Hematopoietic multipotent progenitor cell treated with erythropoietin and hydrocortisone succinate and interleukin-3 and kit ligand, for 6 days (in vitro differentiated cells): ENCODE measurements at regions not wholly inside any gene's neighbourhood (a gene's known extent, or its start where the extent isn't known, plus 50 kb on each side); places are given as distances from the start of the nearest gene placed in this dataset.
"Not testable (repeated sequence)": the region's sequence is repeated elsewhere in the genome, so short reads cannot be mapped to it uniquely, and the experiment has no call there.

Source experiments
- DNase-seq: peaks from one replicate; pipeline ENCODE4 v3.0.0-alpha.2; 2015

- no peak for DNase-seq
Observed at GRCh38 chr16:59665618-59666220, 931.6 kb upstream of the GOT2 start.

DNA sequence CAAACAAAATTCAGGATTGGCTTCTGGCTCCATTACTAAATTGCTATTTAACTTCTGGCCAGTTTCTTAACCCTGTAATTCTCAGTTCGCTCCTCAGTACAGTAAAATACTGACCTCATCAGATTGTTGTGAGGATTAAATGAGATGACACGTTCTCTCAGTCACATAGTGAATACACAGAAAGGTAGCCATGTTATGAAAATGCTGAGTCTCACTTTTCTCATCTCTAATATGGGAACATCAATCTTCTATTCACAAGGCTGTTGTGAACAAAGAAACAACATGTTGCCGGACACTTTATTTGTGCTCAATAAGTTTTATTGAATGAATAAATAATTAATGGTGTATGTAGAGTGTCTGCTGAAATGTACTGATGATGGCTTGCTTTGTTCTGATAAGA lies 924.5 kb upstream of the GOT2 start:
- DNase-seq, result no peak

- DNase-seq, result no peak
Observed at GRCh38 chr16:59655031-59655430, 920.9 kb upstream of the GOT2 start.

- DNase-seq, result no peak
Observed at GRCh38 chr16:59654455-59654854, 920.3 kb upstream of the GOT2 start.

DNA sequence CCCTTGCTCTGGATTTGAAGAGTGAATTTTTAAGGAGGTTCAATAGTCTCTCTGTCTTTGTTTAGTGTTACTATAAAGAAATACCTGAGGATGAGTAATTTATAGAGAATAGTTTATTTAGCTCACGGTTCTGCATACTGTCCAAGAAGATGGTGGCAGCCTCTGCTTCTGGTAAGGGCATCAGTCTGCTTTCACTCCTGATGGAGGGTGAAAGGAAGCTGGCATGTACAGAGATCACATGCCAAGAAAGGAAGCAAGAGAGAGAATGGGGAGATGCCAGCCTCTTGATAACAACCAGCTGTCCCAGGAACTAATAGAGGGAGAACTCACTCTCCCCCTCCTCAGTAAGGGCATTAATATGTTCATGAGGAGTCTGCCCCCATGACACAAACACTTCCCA lies 917.5 kb upstream of the GOT2 start:
- no peak for DNase-seq

DNA sequence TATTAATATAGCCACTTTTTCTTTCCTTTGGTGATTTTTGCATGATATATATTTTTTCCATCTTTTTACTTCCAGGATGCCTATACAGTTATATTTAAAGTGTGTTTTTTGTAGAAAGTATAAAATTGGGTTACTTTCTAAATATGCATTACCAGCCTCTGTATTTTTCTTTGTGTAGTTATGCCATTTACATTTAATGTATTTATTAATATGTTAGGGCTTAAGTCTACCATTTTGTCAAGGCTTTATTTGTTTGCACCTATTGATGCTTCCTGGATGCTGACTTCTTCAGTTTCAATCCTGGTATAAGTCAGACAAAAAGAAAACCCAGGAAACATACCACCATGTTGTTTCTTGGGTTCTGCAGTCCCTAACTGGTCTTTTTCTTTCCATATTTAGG lies 911.1 kb upstream of the GOT2 start:
- no peak for DNase-seq

GRCh38 chr16:59635674-59636073 lies 901.6 kb upstream of the GOT2 start:
- no peak for DNase-seq

DNA sequence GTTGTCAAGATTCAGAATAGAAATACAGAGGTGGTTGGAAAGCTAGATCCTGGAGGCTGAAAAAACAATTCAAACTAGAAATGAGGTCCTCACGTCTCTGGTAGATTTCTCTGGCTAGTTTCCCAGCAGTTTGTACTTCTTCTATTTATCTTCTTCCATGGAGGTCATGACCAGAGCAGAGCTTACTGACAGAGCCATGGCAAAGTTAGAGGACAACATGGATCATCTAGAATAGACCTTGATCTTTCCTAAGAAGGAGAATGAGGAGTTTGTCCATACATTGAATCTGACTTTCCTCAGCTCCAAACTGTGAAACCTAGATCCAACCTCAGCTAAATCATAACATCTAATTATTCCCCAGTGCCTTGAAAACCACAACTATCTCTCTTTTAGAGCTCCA lies 900.8 kb upstream of the GOT2 start:
- DNase-seq, result no peak

- no peak for DNase-seq
Observed at GRCh38 chr16:59634004-59634579, 900.0 kb upstream of the GOT2 start.

GRCh38 chr16:59632276-59632855 lies 898.2 kb upstream of the GOT2 start:
- peak; percentile 64 for DNase-seq

- not testable (repeated sequence) for DNase-seq
Observed at GRCh38 chr16:59624381-59624780, 890.3 kb upstream of the GOT2 start.

- DNase-seq, result no peak
Observed at GRCh38 chr16:59614466-59615240, 880.5 kb upstream of the GOT2 start.

- not testable (repeated sequence) for DNase-seq
Observed at GRCh38 chr16:59612910-59613620, 878.9 kb upstream of the GOT2 start.

DNA sequence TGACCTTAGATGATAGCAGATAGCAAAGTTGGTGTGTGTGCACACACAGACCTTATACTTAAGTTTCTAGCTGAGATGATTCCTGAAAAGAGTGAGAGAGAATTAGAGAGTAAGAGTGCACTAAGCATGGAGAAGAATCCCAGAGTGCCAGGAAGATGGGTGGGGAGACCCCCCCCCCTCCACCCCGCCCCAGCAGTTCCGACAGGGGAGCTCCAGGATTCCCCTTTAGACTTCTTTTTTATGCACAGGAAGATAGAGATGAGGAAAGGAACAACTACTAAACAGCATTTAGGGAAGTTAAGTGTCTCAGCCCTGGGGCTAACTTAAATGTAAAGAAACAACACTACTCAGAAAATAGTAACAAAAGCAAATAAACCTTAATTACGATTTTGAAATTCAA lies 878.0 kb upstream of the GOT2 start:
- no peak for DNase-seq

DNA sequence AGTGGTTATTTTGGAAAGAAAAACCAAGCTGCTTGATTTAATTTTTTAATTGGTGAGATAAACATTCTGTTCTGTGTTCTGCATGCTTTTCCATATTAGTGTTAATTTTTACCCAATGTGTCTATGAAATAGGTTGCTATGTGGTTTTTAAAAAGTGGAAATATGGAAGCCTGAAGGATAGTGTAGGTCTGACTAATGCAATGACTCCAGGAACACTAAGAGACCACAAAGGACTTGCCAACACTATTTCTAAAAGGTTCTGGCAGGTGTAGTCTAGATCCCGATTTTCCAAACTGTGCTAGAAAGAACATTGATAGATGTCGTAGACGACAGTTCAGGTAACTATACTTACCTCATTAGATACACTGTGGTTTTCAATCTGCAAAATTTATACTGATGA lies 877.4 kb upstream of the GOT2 start:
- DNase-seq, result no peak

GRCh38 chr16:59605706-59606105 lies 871.6 kb upstream of the GOT2 start:
- no peak for DNase-seq

DNA sequence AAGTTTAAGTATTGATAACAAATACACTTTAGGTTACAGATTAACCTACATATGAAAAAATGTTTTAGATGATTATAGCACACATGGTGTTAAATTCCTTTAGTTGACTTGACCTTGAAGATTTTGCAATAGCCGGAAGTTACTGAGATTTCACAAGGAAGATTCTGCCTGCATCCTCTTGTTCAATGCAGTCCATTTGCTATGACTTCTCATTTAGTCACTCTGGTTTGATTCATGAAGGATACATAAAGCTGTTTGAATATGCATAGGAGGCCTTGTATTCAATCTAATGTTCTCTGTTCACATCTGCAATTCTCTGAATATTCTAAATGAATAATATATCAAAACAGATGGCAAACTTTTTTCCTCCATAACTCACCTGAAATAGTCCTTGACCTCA lies 870.2 kb upstream of the GOT2 start:
- DNase-seq, result no peak

DNA sequence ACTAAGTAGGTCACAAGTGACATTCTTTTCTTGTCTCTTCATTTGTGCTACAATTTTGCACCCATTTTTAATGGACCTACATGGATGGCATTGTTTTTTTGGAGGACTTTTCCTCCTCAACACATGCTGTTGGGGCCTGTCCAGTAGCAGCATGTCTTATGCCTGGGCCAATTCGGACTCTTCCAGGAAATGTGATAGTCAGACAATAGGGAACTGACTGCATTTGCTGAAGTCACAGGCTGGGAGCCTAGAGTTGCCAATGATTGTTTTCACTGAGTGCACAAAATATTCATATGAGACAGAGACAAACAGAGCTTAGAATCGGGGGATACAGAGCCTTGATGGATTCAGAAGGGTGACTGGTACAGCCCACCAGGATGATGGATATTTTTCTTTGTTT lies 867.3 kb upstream of the GOT2 start:
- DNase-seq, result no peak

- no peak for DNase-seq
Observed at GRCh38 chr16:59597269-59597668, 863.2 kb upstream of the GOT2 start.

DNA sequence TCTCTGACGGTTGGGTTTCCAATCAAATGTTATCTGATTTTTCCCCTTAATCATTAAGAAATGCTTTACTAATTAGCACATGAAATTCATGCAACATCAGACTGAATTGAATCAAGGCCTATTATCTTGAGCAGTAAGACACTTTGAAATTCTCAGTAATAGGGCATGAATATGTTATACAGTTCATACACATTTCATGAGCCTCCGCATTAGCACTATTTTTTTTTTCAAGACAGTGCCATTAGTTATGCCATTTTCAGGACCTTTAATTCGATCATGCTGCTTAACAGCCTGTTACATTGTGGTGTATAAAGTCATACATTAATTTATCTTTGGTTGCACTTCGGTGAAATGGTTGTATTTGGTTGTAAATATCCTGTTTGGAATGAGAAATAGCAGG lies 862.6 kb upstream of the GOT2 start:
- no peak for DNase-seq

DNA sequence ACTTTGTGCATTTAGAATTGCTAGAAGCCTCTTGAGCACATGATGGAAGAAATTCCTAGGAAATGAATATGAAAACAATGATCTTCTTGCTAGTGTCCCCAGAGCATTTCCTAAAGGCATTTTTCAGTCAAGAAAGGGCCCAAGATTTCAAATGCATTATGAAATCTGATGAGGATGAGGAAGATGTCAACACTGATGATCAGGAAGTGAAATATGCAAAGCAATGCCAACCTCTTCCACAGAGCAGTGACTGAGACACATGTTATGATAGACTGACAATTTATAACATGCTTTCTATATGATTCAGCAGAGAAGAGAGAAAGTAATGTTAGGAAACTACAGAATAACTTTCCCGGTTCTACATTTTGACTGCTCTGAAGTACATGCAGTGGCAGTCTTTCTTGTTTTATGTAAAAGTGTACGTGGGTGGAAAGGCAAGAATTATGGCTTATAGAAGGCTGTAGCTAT lies 859.1 kb upstream of the GOT2 start:
- no peak for DNase-seq

DNA sequence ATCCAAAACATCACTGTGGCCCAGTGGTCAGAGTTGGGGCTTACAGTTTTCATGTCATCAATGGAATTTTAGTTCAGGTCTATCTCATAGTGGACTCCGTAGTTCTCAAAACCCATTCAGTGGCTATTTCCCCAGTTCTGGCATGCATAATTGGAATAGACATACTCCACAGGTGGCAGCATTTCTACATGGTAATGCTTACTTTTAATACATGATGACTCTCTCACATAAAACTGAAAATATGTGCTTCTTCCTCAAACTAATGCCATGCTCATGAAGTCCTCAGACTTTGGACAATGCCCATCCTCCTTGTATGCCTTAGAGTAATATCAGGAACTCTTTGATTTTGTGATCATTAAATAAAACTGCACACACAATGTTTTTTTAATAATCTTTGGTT lies 857.4 kb upstream of the GOT2 start:
- no peak for DNase-seq

GRCh38 chr16:59590845-59591244 lies 856.7 kb upstream of the GOT2 start:
- DNase-seq, result no peak
